ENCODE measurements at regions not wholly inside any gene's neighbourhood (a gene's known extent, or its start where the extent isn't known, plus 50 kb on each side); places are given as distances from the start of the nearest gene placed in this dataset.

DNA sequence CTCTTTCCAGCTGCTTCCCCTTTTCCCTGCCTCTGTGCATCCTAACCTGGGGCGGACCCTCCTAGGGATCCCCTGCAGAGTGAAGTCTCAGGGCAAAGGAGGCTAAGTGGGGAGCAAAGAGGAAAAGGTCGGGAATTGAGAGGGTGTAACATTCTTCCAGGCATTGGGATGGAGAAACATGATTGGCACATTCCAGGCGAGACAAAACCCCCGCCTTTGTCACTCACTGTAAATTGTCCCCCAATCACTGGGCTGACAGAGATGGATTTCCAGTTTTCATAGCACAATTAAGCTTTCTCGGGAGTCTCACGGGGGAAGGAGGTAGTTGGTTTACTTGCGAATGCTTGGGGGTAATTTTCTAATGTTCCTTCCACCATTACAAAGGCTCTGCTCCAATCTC, 74.9 kb downstream of the MIAT start:
- no peak for DNase-seq (ENCODE audit: missing footprints)
- intact Hi-C loops (cut with DNase I): no loop called here
- ATAC-seq: no peak

DNA sequence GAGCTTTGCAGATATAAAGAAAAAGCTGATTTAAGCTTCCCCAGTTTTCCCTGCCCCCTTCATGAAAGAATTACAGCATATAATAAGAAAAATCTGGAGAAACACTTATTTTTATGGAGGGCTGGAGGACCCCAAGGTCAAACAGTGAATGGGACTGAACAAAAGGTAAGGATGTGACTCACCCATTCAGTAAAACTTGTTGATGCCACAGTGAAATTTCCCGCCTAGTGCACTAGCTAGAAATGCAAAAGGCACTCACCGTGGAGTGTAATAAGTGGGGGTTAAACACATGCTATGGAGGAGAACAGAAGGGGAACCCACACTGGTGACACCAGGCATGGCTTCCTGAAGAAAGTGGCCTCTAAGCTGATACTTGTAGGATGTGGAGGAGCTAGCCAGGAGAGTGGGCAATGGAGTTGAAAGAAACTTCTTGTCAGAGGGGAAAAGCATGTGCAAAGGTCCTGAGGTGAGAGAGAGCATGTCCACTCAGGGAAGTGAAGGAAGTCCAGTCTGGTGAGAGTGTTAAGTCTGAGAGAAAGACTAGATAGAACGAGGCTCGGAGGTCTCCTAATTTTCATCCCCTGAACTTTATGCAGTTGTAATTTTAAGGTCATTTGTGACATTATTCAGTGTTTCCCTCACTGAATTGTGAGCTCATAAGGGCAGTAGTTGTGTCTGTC, 77.1 kb downstream of the MIAT start:
- intact Hi-C loops (cut with DNase I): no loop called here
- ATAC-seq (no peak), DNase-seq (ENCODE audit: missing footprints) (no peak)

GRCh38 chr22:26735019-26735409, 77.6 kb downstream of the MIAT start:
- ATAC-seq: peak; percentile 95
- intact Hi-C loops (cut with DNase I): no loop called here
- no peak for DNase-seq (ENCODE audit: missing footprints)

DNA sequence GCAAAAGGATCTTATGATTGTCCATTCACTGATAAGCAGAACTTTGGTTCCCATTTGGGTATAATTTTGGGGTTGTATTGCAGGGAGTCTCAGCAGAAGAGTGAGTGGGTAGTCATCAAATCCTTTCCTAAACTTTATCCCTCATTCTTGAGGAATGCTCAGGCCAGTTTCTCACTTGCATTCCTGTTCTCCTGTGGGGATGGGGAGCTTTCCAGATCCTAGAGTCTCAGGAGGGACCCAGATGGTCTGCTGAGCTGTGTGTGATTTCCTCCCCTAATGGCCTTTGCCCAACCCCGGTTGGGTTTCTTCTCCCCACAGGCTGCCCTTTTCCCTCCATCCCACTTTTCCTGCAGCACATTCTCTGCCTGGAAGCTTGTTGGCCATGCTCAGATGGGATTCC, 79.9 kb downstream of the MIAT start:
- intact Hi-C loops (cut with DNase I): no loop called here
- ATAC-seq (no peak), DNase-seq (ENCODE audit: missing footprints) (no peak)

- ATAC-seq (no peak), DNase-seq (ENCODE audit: missing footprints) (no peak)
- intact Hi-C loops (cut with DNase I): no loop called here
Observed at GRCh38 chr22:26740253-26740652, 82.9 kb downstream of the MIAT start.

- ATAC-seq (no peak), DNase-seq (ENCODE audit: missing footprints) (no peak)
- intact Hi-C loops (cut with DNase I): no loop called here
Observed at GRCh38 chr22:26743149-26743548, 85.8 kb downstream of the MIAT start.

DNA sequence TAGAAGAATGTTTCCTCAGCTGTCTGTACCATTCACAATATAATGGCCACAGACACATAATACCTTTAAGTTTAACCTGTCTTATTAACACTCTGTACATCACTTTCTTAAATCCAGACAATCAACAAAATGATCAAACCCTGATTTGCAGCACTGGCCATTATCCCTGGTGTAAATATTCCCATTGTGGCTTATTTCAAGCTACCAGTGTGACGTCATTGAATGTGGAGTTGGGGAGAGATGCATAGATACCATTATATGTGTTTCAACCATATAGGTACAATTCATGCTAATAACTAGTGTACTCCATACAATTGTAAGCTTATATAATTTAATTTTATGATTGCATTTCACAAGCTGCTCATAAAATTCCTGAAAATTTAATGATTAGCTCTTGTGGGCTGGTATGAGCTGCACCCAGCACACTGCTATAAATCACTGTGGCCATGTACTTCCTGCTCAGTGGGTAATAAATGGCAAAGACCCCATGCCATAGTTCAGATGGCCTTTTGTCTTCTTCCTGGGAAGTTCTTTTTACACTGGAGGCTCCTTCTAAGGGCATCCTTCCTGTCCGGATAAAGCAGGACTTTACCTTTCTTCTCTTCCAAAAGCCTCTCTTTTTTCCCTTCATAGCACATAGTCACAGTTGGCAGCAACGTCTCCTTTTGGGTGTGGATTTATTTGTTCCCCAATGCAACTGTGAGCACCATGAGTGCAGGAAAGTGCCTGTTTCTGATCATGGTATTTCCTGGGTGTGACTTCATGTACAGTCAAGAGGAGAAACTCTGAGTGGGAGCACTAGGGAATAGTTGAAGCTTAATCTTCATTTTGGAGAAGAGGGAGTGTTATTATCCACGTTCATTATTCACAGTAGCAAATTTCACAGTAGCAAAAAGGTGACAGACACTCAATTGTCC, 87.8 kb downstream of the MIAT start:
- DNase-seq (ENCODE audit: missing footprints) (no peak), ATAC-seq (no peak)
- intact Hi-C loops (cut with DNase I): no loop called here

DNA sequence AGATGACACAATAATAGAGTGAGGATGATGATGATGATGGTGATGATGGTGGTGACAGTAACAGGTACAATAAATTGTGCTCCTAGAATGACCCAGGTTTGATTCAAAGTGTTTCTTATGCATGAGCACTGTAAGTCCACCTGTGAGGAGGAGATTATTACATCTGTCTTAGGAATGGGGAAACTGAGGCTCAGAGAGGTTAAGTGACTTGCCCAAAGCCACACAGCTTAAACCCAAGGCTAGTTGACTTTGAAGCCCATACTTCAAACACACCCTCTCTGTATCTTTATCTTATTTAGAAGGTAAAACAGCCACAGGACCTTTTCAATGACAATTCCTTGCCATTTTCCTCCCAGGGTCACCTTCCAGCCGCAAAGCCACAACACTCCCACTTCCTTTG, 88.9 kb downstream of the MIAT start:
- no peak for DNase-seq (ENCODE audit: missing footprints)
- intact Hi-C loops (cut with DNase I): no loop called here
- ATAC-seq: no peak

- no peak for DNase-seq (ENCODE audit: missing footprints)
- no peak for ATAC-seq
- intact Hi-C loops (cut with DNase I): no loop called here
Observed at GRCh38 chr22:26748845-26749244, 91.5 kb downstream of the MIAT start.

GRCh38 chr22:26751217-26751616, 93.8 kb downstream of the MIAT start:
- intact Hi-C loops (cut with DNase I): loop anchor here (5.0 to 10.0 kb wide), 3 partner anchors 69 to 1254 kb away; no protein-coding TSS in a partner anchor
- DNase-seq (ENCODE audit: missing footprints): no peak
- ATAC-seq: no peak

GRCh38 chr22:26753125-26753862, 95.9 kb downstream of the MIAT start:
- intact Hi-C loops (cut with DNase I): loop anchor here (5.0 to 10.0 kb wide), 3 partner anchors 71 to 1252 kb away; no protein-coding TSS in a partner anchor
- DNase-seq (ENCODE audit: missing footprints): no peak
- ATAC-seq: no peak

DNA sequence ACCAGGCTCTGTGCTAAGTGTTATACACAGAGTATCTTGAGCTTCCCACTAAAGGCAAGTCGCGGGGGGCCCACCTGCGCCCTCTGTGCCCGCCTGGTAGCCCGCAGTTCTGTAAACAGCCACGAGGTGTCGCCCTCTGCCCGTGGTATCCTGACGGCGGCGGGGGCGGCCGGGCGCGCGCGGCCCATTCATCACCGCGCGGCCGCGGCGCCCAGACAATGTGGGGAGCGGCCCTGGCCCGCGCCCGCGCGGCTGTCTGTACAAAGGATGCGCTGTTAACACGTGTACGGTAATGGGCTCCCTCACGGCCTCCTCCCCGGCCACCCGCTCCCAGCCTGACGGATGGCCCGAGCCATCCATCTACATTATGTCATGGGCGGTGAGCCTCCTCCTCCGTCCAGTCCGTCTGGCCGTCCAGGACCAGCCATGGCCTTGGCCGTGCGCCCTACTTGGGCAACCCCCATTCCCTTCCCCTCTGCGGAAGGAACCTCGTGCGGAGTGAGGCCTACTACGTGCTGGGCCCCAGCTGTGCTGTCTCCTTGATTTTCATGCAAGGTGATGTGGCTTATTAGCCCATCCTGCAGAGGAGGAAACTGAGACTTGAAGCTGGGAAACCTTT, 99.4 kb downstream of the MIAT start:
- DNase-seq (ENCODE audit: missing footprints): peak; percentile 78
- intact Hi-C loops (cut with DNase I): loop anchor here (5.0 to 10.0 kb wide), 4 partner anchors 571 to 1248 kb away; partner anchors contain the start of gene MN1
- peak; percentile 83 for ATAC-seq

- DNase-seq (ENCODE audit: missing footprints) (no peak), ATAC-seq (no peak)
- intact Hi-C loops (cut with DNase I): loop anchor here (5.0 to 10.0 kb wide), 4 partner anchors 570 to 1247 kb away; partner anchors contain the start of gene MN1
Observed at GRCh38 chr22:26757496-26757895, 100.1 kb downstream of the MIAT start.

- no peak for ATAC-seq
- no peak for DNase-seq (ENCODE audit: missing footprints)
- intact Hi-C loops (cut with DNase I): no loop called here
Observed at GRCh38 chr22:26762503-26763472, 105.4 kb downstream of the MIAT start.

DNA sequence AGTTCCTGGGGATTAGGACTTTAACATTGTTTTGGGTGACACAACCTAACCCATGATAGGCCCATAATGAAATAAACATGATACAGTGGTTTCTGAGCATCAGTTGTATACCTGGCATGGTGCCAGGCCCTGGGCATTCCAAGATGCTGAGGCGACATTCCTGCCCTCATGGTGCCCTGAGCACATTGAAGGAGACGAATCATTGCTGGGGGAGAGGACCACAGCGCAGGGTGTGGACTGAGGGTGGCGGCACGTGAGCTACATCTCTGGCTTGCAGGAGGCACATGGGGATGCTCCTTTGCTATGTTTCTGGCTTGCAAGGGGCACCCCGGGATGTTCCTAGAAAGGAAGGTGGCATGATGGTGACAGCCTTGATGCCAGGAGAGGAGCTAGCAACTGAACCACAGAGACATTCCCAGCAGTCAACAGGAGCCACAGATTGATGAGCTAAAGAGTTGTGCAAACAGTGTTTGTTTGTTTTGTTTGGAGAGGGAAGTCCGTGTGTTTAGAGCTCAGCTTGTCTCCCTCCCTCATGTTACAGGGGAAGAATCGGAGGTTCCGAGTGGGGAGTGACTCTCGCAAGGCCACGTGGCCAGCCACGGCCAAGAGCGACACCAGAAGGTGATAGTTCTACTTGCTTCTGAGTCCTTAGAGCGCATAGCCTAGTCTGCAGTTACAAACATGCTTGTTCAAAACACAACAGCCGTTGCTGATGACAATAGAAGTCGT, 106.4 kb downstream of the MIAT start:
- intact Hi-C loops (cut with DNase I): no loop called here
- no peak for DNase-seq (ENCODE audit: missing footprints)
- no peak for ATAC-seq

- no peak for DNase-seq (ENCODE audit: missing footprints)
- ATAC-seq: no peak
- intact Hi-C loops (cut with DNase I): no loop called here
Observed at GRCh38 chr22:26766510-26767350, 109.3 kb downstream of the MIAT start.

Data from Right ventricle myocardium inferior (tissue), 1 donor.